22Rv1 (cell line): ENCODE measurements at regions not wholly inside any gene's neighbourhood (a gene's known extent, or its start where the extent isn't known, plus 50 kb on each side); places are given as distances from the start of the nearest gene placed in this dataset.

ENCODE experiments used
- ZFX ChIP-seq: fragments of 450-650 bp; IDR thresholded peaks from 2 replicates; pipeline ENCODE4 v1.6.1; 2017; ENCODE audit warnings: antibody characterized with exemption, borderline replicate concordance
- TF ChIP-seq, protein P1 (sequence below): fragments of 450-650 bp; IDR thresholded peaks from 2 replicates; pipeline ENCODE4 v1.5.1; 2017; ENCODE audit warnings: mild to moderate bottlenecking

DNA sequence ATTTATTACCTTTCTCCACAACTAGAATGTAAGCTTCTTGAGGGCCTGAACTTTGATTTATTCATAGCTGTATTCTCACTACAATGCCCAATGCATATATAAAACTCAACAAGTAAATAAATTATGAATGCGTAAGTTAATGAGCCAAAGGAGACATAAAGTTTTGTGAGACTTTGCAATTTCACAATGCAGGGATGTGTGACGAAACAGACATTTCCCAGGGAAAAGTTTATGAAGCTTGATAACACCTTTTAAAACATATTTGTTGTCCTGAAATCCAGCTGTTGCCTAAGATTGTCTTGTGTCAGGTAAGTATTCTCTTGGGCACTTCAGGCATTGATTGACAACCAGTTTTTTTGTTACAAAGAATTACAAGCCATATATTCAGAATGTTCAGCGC is 800.1 kb downstream of the BRINP1 start:
- TF ChIP-seq, protein P1, sequence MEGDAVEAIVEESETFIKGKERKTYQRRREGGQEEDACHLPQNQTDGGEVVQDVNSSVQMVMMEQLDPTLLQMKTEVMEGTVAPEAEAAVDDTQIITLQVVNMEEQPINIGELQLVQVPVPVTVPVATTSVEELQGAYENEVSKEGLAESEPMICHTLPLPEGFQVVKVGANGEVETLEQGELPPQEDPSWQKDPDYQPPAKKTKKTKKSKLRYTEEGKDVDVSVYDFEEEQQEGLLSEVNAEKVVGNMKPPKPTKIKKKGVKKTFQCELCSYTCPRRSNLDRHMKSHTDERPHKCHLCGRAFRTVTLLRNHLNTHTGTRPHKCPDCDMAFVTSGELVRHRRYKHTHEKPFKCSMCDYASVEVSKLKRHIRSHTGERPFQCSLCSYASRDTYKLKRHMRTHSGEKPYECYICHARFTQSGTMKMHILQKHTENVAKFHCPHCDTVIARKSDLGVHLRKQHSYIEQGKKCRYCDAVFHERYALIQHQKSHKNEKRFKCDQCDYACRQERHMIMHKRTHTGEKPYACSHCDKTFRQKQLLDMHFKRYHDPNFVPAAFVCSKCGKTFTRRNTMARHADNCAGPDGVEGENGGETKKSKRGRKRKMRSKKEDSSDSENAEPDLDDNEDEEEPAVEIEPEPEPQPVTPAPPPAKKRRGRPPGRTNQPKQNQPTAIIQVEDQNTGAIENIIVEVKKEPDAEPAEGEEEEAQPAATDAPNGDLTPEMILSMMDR, result no peak
- TF ChIP-seq ZFX, result no peak
